Omental fat pad (tissue), 3 donors: ENCODE measurements at regions not wholly inside any gene's neighbourhood (a gene's known extent, or its start where the extent isn't known, plus 50 kb on each side); places are given as distances from the start of the nearest gene placed in this dataset.

ENCODE experiments used
- ATAC-seq: fragments of 150-250 bp; one replicate; pipeline ENCODE4 v1.9.1; 2016; ENCODE audit warnings: mild to moderate bottlenecking, moderate library complexity; ENCODE audit not compliant: low FRiP score
- DNase-seq: peaks from one replicate; pipeline ENCODE4 v3.0.0-alpha.2; 2019; ENCODE audit warnings: low spot score
- TF ChIP-seq, protein P1 (sequence below), 3 donors: fragments of 450-650 bp; IDR thresholded peaks; one replicate each; pipeline ENCODE4 v1.5.1; 2016 to 2017; ENCODE audit warnings: antibody characterized with exemption in 3 of 3, mild to moderate bottlenecking in 3 of 3, moderate library complexity in 2 of 3

GRCh38 chr10:107739951-107740350 lies 575.4 kb upstream of the SORCS1 start:
- DNase-seq: no peak
- ATAC-seq: no peak
- TF ChIP-seq, protein P1, sequence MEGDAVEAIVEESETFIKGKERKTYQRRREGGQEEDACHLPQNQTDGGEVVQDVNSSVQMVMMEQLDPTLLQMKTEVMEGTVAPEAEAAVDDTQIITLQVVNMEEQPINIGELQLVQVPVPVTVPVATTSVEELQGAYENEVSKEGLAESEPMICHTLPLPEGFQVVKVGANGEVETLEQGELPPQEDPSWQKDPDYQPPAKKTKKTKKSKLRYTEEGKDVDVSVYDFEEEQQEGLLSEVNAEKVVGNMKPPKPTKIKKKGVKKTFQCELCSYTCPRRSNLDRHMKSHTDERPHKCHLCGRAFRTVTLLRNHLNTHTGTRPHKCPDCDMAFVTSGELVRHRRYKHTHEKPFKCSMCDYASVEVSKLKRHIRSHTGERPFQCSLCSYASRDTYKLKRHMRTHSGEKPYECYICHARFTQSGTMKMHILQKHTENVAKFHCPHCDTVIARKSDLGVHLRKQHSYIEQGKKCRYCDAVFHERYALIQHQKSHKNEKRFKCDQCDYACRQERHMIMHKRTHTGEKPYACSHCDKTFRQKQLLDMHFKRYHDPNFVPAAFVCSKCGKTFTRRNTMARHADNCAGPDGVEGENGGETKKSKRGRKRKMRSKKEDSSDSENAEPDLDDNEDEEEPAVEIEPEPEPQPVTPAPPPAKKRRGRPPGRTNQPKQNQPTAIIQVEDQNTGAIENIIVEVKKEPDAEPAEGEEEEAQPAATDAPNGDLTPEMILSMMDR (IDR thresholded peaks at IDR 0.05): no peak

- TF ChIP-seq, protein P1 (IDR thresholded peaks at IDR 0.05): no peak
- no peak for ATAC-seq
- DNase-seq: no peak
Measured at GRCh38 chr10:107733328-107734130, 569.0 kb upstream of the SORCS1 start.

DNA sequence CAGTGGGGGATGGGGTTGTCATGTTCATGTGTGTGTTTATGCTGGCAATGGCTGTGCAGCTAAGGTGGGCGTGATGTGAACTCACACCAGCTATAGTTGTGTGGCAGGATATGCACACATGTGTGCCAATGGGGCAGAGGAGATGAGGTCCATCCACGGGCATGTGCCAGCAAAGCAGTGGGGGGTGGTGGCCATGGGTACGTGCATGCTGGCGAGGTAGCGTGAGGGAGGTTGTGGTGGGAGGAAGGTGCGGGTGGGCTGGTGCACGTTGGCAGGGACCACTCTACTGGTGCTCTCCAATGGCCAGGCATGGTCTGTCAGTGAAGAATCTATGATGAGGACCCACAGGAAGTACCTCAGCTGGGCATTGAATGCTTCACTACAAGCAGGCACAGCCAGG lies 567.5 kb upstream of the SORCS1 start:
- DNase-seq: no peak
- TF ChIP-seq, protein P1 (IDR thresholded peaks at IDR 0.05): no peak
- ATAC-seq: no peak

GRCh38 chr10:107728807-107729206 lies 564.3 kb upstream of the SORCS1 start:
- DNase-seq (no peak), ATAC-seq (no peak)
- TF ChIP-seq, protein P1 (IDR thresholded peaks at IDR 0.05): no peak

GRCh38 chr10:107727767-107728317 lies 563.3 kb upstream of the SORCS1 start:
- DNase-seq: no peak
- TF ChIP-seq, protein P1 (IDR thresholded peaks at IDR 0.05): no peak
- no peak for ATAC-seq

DNA sequence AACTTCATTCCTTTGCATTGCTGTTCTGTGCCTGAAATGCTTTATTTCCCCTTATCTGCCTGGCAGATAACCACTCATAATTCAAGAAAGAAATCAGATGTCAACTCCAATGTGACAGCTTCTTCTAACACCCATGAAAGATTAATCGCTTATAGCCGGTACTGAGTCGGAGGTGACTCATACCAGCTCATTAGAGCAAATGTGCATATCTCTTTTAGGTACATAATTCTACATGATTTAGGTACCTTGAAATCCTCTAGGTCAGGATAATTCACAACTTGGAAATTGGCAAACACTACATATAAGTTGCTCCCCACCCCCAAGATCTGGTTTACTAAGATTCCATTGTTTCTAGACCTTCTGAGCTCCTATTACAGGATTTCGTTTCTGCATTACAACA lies 554.4 kb upstream of the SORCS1 start:
- ATAC-seq (no peak), DNase-seq (no peak)
- TF ChIP-seq, protein P1 (IDR thresholded peaks at IDR 0.05): no peak

DNA sequence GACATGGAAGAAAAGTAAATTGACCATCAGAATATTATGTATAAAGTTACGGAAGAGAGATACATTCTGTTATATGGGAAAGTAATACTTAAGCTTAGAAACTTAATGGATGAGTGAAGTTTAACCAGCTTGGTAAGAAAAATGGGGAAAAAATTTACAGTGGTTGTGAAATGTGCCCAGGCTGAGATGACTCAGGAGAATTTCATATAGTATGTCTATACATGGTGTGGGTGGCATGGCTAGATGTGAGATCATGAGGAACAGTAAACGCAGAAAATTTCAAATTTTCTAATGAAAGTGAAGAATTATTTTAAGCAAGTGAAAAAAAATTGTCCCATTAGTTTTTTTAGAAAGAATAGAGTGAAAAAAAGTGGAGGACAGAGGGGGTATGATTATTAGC lies 552.5 kb upstream of the SORCS1 start:
- TF ChIP-seq, protein P1 (IDR thresholded peaks at IDR 0.05): no peak
- DNase-seq (no peak), ATAC-seq (no peak)
